H1 (cell line): ENCODE measurements at regions not wholly inside any gene's neighbourhood (a gene's known extent, or its start where the extent isn't known, plus 50 kb on each side); places are given as distances from the start of the nearest gene placed in this dataset.

Experiments used
- JUND ChIP-seq: IDR thresholded peaks from 2 replicates; pipeline ENCODE4 v1.6.1; 2011; ENCODE audit warnings: mild to moderate bottlenecking, improper control_type of control experiment, low read length
- SIRT6 ChIP-seq: IDR thresholded peaks from one replicate; pipeline ENCODE4 v1.7.1; 2012; ENCODE audit warnings: low read length, inconsistent platforms
- TF ChIP-seq, protein P1 (sequence below): fragments of 300-600 bp; sonication (generic); IDR thresholded peaks from 2 replicates; pipeline ENCODE4 v1.7.1; 2012; ENCODE audit warnings: low read length, moderate library complexity, mild to moderate bottlenecking, inconsistent platforms; ENCODE audit not compliant: insufficient replicate concordance

DNA sequence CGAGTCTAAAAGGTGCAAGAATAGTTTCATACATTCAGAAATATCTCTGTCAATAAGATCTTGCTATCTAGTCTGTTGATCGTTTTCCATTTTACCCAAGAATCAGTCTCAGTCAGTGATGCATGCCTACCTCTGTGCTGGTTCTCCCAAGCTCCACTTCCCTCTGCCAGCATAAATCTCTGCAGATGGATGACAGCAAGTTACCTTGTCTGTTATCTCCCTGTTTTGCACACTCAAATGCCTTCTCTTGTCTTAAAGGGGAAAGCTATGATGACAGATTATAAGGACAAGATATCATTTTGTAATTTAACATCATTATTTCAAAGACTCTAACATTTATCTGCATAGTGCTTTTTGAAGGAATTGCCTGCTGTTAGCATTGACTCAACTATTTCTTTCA lies 802.1 kb upstream of the SEMA6A start (continued):
- no peak for TF ChIP-seq JUND
- TF ChIP-seq, protein P1, sequence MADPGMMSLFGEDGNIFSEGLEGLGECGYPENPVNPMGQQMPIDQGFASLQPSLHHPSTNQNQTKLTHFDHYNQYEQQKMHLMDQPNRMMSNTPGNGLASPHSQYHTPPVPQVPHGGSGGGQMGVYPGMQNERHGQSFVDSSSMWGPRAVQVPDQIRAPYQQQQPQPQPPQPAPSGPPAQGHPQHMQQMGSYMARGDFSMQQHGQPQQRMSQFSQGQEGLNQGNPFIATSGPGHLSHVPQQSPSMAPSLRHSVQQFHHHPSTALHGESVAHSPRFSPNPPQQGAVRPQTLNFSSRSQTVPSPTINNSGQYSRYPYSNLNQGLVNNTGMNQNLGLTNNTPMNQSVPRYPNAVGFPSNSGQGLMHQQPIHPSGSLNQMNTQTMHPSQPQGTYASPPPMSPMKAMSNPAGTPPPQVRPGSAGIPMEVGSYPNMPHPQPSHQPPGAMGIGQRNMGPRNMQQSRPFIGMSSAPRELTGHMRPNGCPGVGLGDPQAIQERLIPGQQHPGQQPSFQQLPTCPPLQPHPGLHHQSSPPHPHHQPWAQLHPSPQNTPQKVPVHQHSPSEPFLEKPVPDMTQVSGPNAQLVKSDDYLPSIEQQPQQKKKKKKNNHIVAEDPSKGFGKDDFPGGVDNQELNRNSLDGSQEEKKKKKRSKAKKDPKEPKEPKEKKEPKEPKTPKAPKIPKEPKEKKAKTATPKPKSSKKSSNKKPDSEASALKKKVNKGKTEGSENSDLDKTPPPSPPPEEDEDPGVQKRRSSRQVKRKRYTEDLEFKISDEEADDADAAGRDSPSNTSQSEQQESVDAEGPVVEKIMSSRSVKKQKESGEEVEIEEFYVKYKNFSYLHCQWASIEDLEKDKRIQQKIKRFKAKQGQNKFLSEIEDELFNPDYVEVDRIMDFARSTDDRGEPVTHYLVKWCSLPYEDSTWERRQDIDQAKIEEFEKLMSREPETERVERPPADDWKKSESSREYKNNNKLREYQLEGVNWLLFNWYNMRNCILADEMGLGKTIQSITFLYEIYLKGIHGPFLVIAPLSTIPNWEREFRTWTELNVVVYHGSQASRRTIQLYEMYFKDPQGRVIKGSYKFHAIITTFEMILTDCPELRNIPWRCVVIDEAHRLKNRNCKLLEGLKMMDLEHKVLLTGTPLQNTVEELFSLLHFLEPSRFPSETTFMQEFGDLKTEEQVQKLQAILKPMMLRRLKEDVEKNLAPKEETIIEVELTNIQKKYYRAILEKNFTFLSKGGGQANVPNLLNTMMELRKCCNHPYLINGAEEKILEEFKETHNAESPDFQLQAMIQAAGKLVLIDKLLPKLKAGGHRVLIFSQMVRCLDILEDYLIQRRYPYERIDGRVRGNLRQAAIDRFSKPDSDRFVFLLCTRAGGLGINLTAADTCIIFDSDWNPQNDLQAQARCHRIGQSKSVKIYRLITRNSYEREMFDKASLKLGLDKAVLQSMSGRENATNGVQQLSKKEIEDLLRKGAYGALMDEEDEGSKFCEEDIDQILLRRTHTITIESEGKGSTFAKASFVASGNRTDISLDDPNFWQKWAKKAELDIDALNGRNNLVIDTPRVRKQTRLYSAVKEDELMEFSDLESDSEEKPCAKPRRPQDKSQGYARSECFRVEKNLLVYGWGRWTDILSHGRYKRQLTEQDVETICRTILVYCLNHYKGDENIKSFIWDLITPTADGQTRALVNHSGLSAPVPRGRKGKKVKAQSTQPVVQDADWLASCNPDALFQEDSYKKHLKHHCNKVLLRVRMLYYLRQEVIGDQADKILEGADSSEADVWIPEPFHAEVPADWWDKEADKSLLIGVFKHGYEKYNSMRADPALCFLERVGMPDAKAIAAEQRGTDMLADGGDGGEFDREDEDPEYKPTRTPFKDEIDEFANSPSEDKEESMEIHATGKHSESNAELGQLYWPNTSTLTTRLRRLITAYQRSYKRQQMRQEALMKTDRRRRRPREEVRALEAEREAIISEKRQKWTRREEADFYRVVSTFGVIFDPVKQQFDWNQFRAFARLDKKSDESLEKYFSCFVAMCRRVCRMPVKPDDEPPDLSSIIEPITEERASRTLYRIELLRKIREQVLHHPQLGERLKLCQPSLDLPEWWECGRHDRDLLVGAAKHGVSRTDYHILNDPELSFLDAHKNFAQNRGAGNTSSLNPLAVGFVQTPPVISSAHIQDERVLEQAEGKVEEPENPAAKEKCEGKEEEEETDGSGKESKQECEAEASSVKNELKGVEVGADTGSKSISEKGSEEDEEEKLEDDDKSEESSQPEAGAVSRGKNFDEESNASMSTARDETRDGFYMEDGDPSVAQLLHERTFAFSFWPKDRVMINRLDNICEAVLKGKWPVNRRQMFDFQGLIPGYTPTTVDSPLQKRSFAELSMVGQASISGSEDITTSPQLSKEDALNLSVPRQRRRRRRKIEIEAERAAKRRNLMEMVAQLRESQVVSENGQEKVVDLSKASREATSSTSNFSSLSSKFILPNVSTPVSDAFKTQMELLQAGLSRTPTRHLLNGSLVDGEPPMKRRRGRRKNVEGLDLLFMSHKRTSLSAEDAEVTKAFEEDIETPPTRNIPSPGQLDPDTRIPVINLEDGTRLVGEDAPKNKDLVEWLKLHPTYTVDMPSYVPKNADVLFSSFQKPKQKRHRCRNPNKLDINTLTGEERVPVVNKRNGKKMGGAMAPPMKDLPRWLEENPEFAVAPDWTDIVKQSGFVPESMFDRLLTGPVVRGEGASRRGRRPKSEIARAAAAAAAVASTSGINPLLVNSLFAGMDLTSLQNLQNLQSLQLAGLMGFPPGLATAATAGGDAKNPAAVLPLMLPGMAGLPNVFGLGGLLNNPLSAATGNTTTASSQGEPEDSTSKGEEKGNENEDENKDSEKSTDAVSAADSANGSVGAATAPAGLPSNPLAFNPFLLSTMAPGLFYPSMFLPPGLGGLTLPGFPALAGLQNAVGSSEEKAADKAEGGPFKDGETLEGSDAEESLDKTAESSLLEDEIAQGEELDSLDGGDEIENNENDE, result no peak
- no peak for TF ChIP-seq SIRT6
- TF ChIP-seq, all 59 proteins: peak for 0
